CD4-positive, alpha-beta T cell (primary cell): ENCODE measurements at regions not wholly inside any gene's neighbourhood (a gene's known extent, or its start where the extent isn't known, plus 50 kb on each side); places are given as distances from the start of the nearest gene placed in this dataset.

ENCODE experiments used
- ATAC-seq: fragments of 200-7000 bp; cut with Tn5 transposase; one replicate; pipeline ENCODE4 v1.10.0; 2022; ENCODE audit warnings: mild to moderate bottlenecking; ENCODE audit not compliant: poor library complexity
- CTCF ChIA-PET: fragments of 350-600 bp; sonication (Branson Sonifier 250); formaldehyde crosslinking; loops from one replicate; lab custom pipeline; 2021; ENCODE audit warnings: antibody characterized with exemption, inconsistent platforms; lab: Charles Lee
- POLR2A ChIA-PET: fragments of 350-600 bp; sonication (Branson Sonifier 250); formaldehyde crosslinking; loops from one replicate; lab custom pipeline; 2021; ENCODE audit warnings: antibody characterized with exemption, inconsistent platforms; lab: Charles Lee
- DNase-seq, 14 experiments: peaks; one replicate each; pipeline ENCODE4 v3.0.0-alpha.2; 2013 to 2020; ENCODE audit warnings: mixed read lengths in 2 of 14
- H3K27ac ChIP-seq, 2 donors: one replicate each; pipeline versions ENCODE4 v1.5.1 to v1.7.0; 2013; ENCODE audit warnings: low read length in 2 of 2, low read depth in 1 of 2, mild to moderate bottlenecking in 1 of 2
- H3K27me3 ChIP-seq, 2 experiments: 1 replicate in 1 of 2; 2 replicates in 1 of 2; pipeline versions ENCODE4 v1.6.1 to v1.7.0; 2013; ENCODE audit warnings: low read length in 2 of 2, control low read depth in 1 of 2, mild to moderate bottlenecking in 1 of 2, moderate library complexity in 1 of 2; ENCODE audit not compliant: insufficient read depth in 2 of 2, control insufficient read depth in 1 of 2
- H3K36me3 ChIP-seq: one replicate; pipeline ENCODE4 v1.6.1; 2013; ENCODE audit warnings: low read length, control low read depth; ENCODE audit not compliant: insufficient read depth
- H3K4me1 ChIP-seq: one replicate; pipeline ENCODE4 v1.6.1; 2013; ENCODE audit warnings: low read length, control low read depth; ENCODE audit not compliant: insufficient read depth
- H3K4me3 ChIP-seq: one replicate; pipeline ENCODE4 v1.5.1; 2013; ENCODE audit warnings: mild to moderate bottlenecking, low read length, moderate library complexity
- H3K9me3 ChIP-seq, 2 experiments: 1 replicate in 1 of 2; 2 replicates in 1 of 2; pipeline versions ENCODE4 v1.6.1 to v1.7.0; 2013; ENCODE audit warnings: low read length in 2 of 2, mild to moderate bottlenecking in 2 of 2, control low read depth in 1 of 2, moderate library complexity in 1 of 2; ENCODE audit not compliant: control insufficient read depth in 1 of 2, insufficient read depth in 1 of 2
- H3K27ac Mint-ChIP-seq: one replicate; pipeline ENCODE4 v1.8.0; 2020; ENCODE audit warnings: mixed read lengths
- H3K27me3 Mint-ChIP-seq: one replicate; pipeline ENCODE4 v1.8.0; 2021; ENCODE audit warnings: mixed read lengths
- H3K36me3 Mint-ChIP-seq: one replicate; pipeline ENCODE4 v1.8.0; 2021; ENCODE audit warnings: low read depth, mixed read lengths
- H3K4me1 Mint-ChIP-seq: one replicate; pipeline ENCODE4 v1.8.0; 2021; ENCODE audit warnings: low read depth, mixed read lengths
- H3K4me3 Mint-ChIP-seq: one replicate; pipeline ENCODE4 v1.8.0; 2020; ENCODE audit warnings: mild to moderate bottlenecking, mixed read lengths
- H3K9me3 Mint-ChIP-seq: one replicate; pipeline ENCODE4 v1.8.0; 2020; ENCODE audit warnings: mixed read lengths
- CTCF ChIP-seq: fragments of 200-600 bp; IDR thresholded peaks from one replicate; pipeline ENCODE4 v1.8.0; 2022; ENCODE audit warnings: antibody characterized with exemption, mild to moderate bottlenecking
- intact Hi-C, 2 experiments: fragments of 100-400 bp; cut with DNase I in 1 of 2; cut with micrococcal nuclease in 1 of 2; formaldehyde crosslinking; loops; one replicate each; pipeline versions ENCODE4 v1.15.1 to v1.9.0; 2023 to 2025; cut with DNase I, micrococcal nuclease

- ChIA-PET CTCF (no interaction called here), POLR2A (no interaction called here)
- Mint-ChIP-seq H3K27me3 (no peaks in the 10 kb centered on the region), H3K27ac (no peak overlapping the region), H3K4me1 (no peaks in the 10 kb centered on the region), H3K36me3 (no peaks in the 10 kb centered on the region), H3K4me3 (no peak overlapping the region), H3K9me3 (no peaks in the 10 kb centered on the region)
- Histone ChIP-seq H3K27ac (no peak overlapping the region), H3K27me3 (no peaks in the 10 kb centered on the region), H3K9me3 (peaks cover 0 to 11% of the 10 kb centered on the region in 2 experiments), H3K4me3 (no peak overlapping the region), H3K36me3 (no peaks in the 10 kb centered on the region), H3K4me1 (no peaks in the 10 kb centered on the region)
- ATAC-seq (no peak), DNase-seq (no peak)
- no peak for TF ChIP-seq CTCF
- intact Hi-C loops: no loop called here
Measured at GRCh38 chr12:38956337-38956736, 50.9 kb upstream of the CPNE8 start.
